GM19023 (cell line): ENCODE measurements at regions not wholly inside any gene's neighbourhood (a gene's known extent, or its start where the extent isn't known, plus 50 kb on each side); places are given as distances from the start of the nearest gene placed in this dataset.

Experiments
- ATAC-seq: cut with Tn5 transposase; IDR thresholded peaks from one replicate; pipeline ENCODE4 v1.9.1; 2021; ENCODE audit warnings: mild to moderate bottlenecking, moderate library complexity; ENCODE audit not compliant: unreplicated experiment

GRCh38 chr13:100817928-100818327 lies 143.3 kb upstream of the TMTC4 start:
- no peak for ATAC-seq

GRCh38 chr13:100815476-100816046 lies 141.0 kb upstream of the TMTC4 start:
- no peak for ATAC-seq

- no peak for ATAC-seq
These were observed 138.5 kb upstream of the TMTC4 start for GRCh38 chr13:100812982-100813584.

- ATAC-seq = no peak
These were observed 137.3 kb upstream of the TMTC4 start for GRCh38 chr13:100811928-100812327.

- ATAC-seq = no peak
These were observed 136.7 kb upstream of the TMTC4 start for GRCh38 chr13:100811024-100811865.

GRCh38 chr13:100810481-100810880 lies 135.9 kb upstream of the TMTC4 start:
- ATAC-seq = no peak

GRCh38 chr13:100809856-100810255 lies 135.3 kb upstream of the TMTC4 start:
- no peak for ATAC-seq

GRCh38 chr13:100809129-100809390 lies 134.5 kb upstream of the TMTC4 start:
- no peak for ATAC-seq

GRCh38 chr13:100808330-100809128 lies 133.9 kb upstream of the TMTC4 start:
- no peak for ATAC-seq

GRCh38 chr13:100803091-100803490 lies 128.5 kb upstream of the TMTC4 start:
- ATAC-seq = no peak

- ATAC-seq = no peak
These were observed 125.8 kb upstream of the TMTC4 start for GRCh38 chr13:100800283-100800875.

- no peak for ATAC-seq
These were observed 124.3 kb upstream of the TMTC4 start for GRCh38 chr13:100798739-100799361.

- no peak for ATAC-seq
These were observed 123.3 kb upstream of the TMTC4 start for GRCh38 chr13:100797921-100798320.

- ATAC-seq = no peak
These were observed 121.9 kb upstream of the TMTC4 start for GRCh38 chr13:100796463-100796862.

GRCh38 chr13:100794575-100794974 lies 120.0 kb upstream of the TMTC4 start:
- ATAC-seq = no peak

- no peak for ATAC-seq
These were observed 115.8 kb upstream of the TMTC4 start for GRCh38 chr13:100790405-100790804.

- peak; percentile 72 for ATAC-seq
These were observed 115.4 kb upstream of the TMTC4 start for GRCh38 chr13:100789968-100790367.

GRCh38 chr13:100789481-100789880 lies 114.9 kb upstream of the TMTC4 start:
- no peak for ATAC-seq

GRCh38 chr13:100789025-100789424 lies 114.4 kb upstream of the TMTC4 start:
- no peak for ATAC-seq

- ATAC-seq = no peak
These were observed 113.9 kb upstream of the TMTC4 start for GRCh38 chr13:100788540-100788939.

GRCh38 chr13:100787899-100788298 lies 113.3 kb upstream of the TMTC4 start:
- no peak for ATAC-seq
